ENCODE measurements at regions not wholly inside any gene's neighbourhood (a gene's known extent, or its start where the extent isn't known, plus 50 kb on each side); places are given as distances from the start of the nearest gene placed in this dataset.
A peak's percentile ranks its signal among the peaks of the same experiment; 100 is the strongest.

DNA sequence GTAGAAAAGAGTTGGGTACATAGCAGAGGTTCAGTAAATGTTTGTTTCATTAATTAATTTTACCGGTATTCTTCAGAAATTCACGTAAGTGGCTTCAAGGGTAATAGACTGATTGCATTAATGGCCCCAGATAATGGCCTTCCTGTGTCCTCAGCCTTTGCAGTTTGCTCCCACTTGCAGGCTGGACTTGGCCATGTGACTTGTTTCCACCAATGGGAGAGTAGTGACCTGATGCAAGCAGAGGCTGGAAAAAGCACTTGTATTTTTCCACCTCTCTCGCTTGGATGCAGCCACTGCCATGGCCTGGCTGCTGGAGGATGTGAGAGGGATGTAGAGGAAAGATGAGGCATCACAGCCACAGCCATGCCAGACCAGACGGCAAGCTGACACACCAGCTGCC, 480.9 kb downstream of the CDK5RAP2 start:
- Histone ChIP-seq H3K27ac (replicated peaks; ENCODE audit: low read length) (no peak overlapping the region), H2BK15ac (ENCODE audit: low read length) (no peak overlapping the region), H2BK12ac (ENCODE audit: low read length) (no peak overlapping the region), H3K23ac (ENCODE audit: low read depth, low read length, poor library complexity) (no peak overlapping the region), H2BK120ac (ENCODE audit: low read depth, low read length) (no peak overlapping the region), H2BK5ac (ENCODE audit: low read length) (no peak overlapping the region), H3K9ac (ENCODE audit: low read depth, low read length, poor library complexity) (no peak overlapping the region), H3K79me1 (ENCODE audit: low read depth, low read length) (no peaks in the 10 kb centered on the region), H3K27me3 (ENCODE audit: control insufficient read depth in 3 of 3, insufficient read depth in 3 of 3, low read depth in 1 of 3, low read length in 3 of 3) (no peaks in the 10 kb centered on the region), H4K8ac (ENCODE audit: low read depth, low read length) (no peak overlapping the region), H3K4me3 (ENCODE audit: low read length in 2 of 2) (no peak overlapping the region), H3K9me3 (replicated peaks in 1 of 2; ENCODE audit: control insufficient read depth in 2 of 2, insufficient read depth in 1 of 2, low read depth in 1 of 2, low read length in 2 of 2) (no peaks in the 10 kb centered on the region), H3K18ac (ENCODE audit: low read length) (peak overlapping the region; percentile 44), H3K36me3 (replicated peaks in 1 of 2; ENCODE audit: control insufficient read depth in 2 of 2, insufficient read depth in 2 of 2, low read length in 2 of 2) (no peaks in the 10 kb centered on the region), H3K4me1 (ENCODE audit: control insufficient read depth in 2 of 2, insufficient read depth in 1 of 2, low read depth in 1 of 2, low read length in 2 of 2) (peaks cover 0 to 6% of the 10 kb centered on the region in 2 donors), H3K4ac (ENCODE audit: low read length) (no peak overlapping the region), H2AFZ (ENCODE audit: low read length) (peak overlapping the region; percentile 12), H3K14ac (ENCODE audit: low read length) (no peak overlapping the region), H3K4me2 (ENCODE audit: insufficient read depth, low read length, poor library complexity, severe bottlenecking) (no peak overlapping the region), H2AK5ac (ENCODE audit: low read depth, low read length) (no peak overlapping the region), H4K91ac (ENCODE audit: low read depth, low read length, poor library complexity) (no peak overlapping the region)
- DNase-seq (ENCODE audit: low spot score) = no peak
- WGBS, 2 donors (ENCODE audit: extremely low coverage in 2 of 2, insufficient read length in 2 of 2, insufficient replicate concordance in 1 of 2) = no CpG with 5 or more reads among the region's 4 CpGs

DNA sequence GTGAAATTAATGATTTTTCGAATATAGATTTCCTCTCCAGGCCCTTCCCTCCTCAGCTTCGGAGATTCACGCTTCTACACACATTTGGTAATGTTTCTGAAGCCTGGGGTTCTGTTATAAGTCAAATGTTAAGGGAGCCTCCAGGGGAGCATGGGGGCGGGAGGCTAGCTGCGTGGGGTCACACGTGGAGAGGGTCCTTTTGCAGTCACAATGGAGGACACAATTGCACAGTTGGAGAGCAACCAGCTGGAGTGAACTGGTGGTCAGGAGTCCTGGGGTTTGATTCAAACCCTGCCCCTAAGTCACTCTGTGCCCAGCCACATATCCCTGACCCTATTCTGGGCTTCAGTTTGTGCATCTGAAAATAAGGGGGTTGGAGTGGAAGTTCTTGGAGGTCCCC, 481.4 kb downstream of the CDK5RAP2 start:
- no peaks in the 10 kb centered on the region for H3K36me3 ChIP-seq (replicated peaks in 1 of 2; ENCODE audit: control insufficient read depth in 2 of 2, insufficient read depth in 2 of 2, low read length in 2 of 2)
- peaks cover 0 to 6% of the 10 kb centered on the region in 2 donors for H3K4me1 ChIP-seq (ENCODE audit: control insufficient read depth in 2 of 2, insufficient read depth in 1 of 2, low read depth in 1 of 2, low read length in 2 of 2)
- no peak for DNase-seq (ENCODE audit: low spot score)
- H4K8ac ChIP-seq (ENCODE audit: low read depth, low read length) = no peak overlapping the region
- no peaks in the 10 kb centered on the region for H3K27me3 ChIP-seq (ENCODE audit: control insufficient read depth in 3 of 3, insufficient read depth in 3 of 3, low read depth in 1 of 3, low read length in 3 of 3)
- H2AK5ac ChIP-seq (ENCODE audit: low read depth, low read length) = no peak overlapping the region
- H2BK12ac ChIP-seq (ENCODE audit: low read length) = no peak overlapping the region
- no peak overlapping the region for H3K18ac ChIP-seq (ENCODE audit: low read length)
- H3K9ac ChIP-seq (ENCODE audit: low read depth, low read length, poor library complexity) = no peak overlapping the region
- no peak overlapping the region for H2BK120ac ChIP-seq (ENCODE audit: low read depth, low read length)
- H3K79me1 ChIP-seq (ENCODE audit: low read depth, low read length) = no peaks in the 10 kb centered on the region
- H3K23ac ChIP-seq (ENCODE audit: low read depth, low read length, poor library complexity) = no peak overlapping the region
- H3K4ac ChIP-seq (ENCODE audit: low read length) = no peak overlapping the region
- H3K27ac ChIP-seq (replicated peaks; ENCODE audit: low read length) = no peak overlapping the region
- H3K4me3 ChIP-seq (ENCODE audit: low read length in 2 of 2) = no peak overlapping the region
- H4K91ac ChIP-seq (ENCODE audit: low read depth, low read length, poor library complexity) = no peak overlapping the region
- WGBS, 2 donors (ENCODE audit: extremely low coverage in 2 of 2, insufficient read length in 2 of 2, insufficient replicate concordance in 1 of 2) = no CpG with 5 or more reads among the region's 6 CpGs
- H2BK15ac ChIP-seq (ENCODE audit: low read length) = no peak overlapping the region
- no peak overlapping the region for H3K14ac ChIP-seq (ENCODE audit: low read length)
- no peaks in the 10 kb centered on the region for H3K9me3 ChIP-seq (replicated peaks in 1 of 2; ENCODE audit: control insufficient read depth in 2 of 2, insufficient read depth in 1 of 2, low read depth in 1 of 2, low read length in 2 of 2)
- H2AFZ ChIP-seq (ENCODE audit: low read length) = no peak overlapping the region
- H3K4me2 ChIP-seq (ENCODE audit: insufficient read depth, low read length, poor library complexity, severe bottlenecking) = no peak overlapping the region
- H2BK5ac ChIP-seq (ENCODE audit: low read length) = no peak overlapping the region

DNA sequence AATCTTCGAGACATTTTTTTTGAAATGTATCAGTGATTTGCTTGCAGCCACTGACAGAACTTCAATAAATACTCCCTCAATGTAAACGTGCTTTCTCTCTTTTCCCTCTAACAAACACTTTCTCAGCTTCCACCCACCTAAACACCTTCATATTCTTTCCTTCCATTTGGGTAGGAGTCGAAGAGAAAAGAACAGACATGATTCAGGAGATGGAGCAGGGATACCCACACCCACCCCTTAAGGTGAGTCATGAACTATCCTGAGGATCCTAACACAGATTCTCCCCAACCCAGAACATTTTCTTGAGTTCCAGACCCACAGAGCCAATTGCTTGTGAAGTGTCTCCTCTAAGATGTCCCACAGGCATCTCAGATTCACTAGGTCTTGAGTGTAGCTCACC, 488.8 kb downstream of the CDK5RAP2 start:
- Histone ChIP-seq H3K4ac (ENCODE audit: low read length) (no peak overlapping the region), H3K18ac (ENCODE audit: low read length) (no peak overlapping the region), H3K9ac (ENCODE audit: low read depth, low read length, poor library complexity) (no peak overlapping the region), H2BK120ac (ENCODE audit: low read depth, low read length) (no peak overlapping the region), H4K91ac (ENCODE audit: low read depth, low read length, poor library complexity) (no peak overlapping the region), H3K36me3 (replicated peaks in 1 of 2; ENCODE audit: control insufficient read depth in 2 of 2, insufficient read depth in 2 of 2, low read length in 2 of 2) (no peaks in the 10 kb centered on the region), H2AK5ac (ENCODE audit: low read depth, low read length) (no peak overlapping the region), H3K27me3 (ENCODE audit: control insufficient read depth in 3 of 3, insufficient read depth in 3 of 3, low read depth in 1 of 3, low read length in 3 of 3) (no peaks in the 10 kb centered on the region), H3K14ac (ENCODE audit: low read length) (no peak overlapping the region), H2AFZ (ENCODE audit: low read length) (no peak overlapping the region), H4K8ac (ENCODE audit: low read depth, low read length) (no peak overlapping the region), H2BK15ac (ENCODE audit: low read length) (no peak overlapping the region), H3K4me1 (ENCODE audit: control insufficient read depth in 2 of 2, insufficient read depth in 1 of 2, low read depth in 1 of 2, low read length in 2 of 2) (no peaks in the 10 kb centered on the region), H3K9me3 (replicated peaks in 1 of 2; ENCODE audit: control insufficient read depth in 2 of 2, insufficient read depth in 1 of 2, low read depth in 1 of 2, low read length in 2 of 2) (no peaks in the 10 kb centered on the region), H3K27ac (replicated peaks; ENCODE audit: low read length) (no peak overlapping the region), H2BK12ac (ENCODE audit: low read length) (no peak overlapping the region), H3K23ac (ENCODE audit: low read depth, low read length, poor library complexity) (no peak overlapping the region), H3K4me3 (ENCODE audit: low read length in 2 of 2) (no peak overlapping the region), H2BK5ac (ENCODE audit: low read length) (no peak overlapping the region), H3K79me1 (ENCODE audit: low read depth, low read length) (no peaks in the 10 kb centered on the region), H3K4me2 (ENCODE audit: insufficient read depth, low read length, poor library complexity, severe bottlenecking) (no peak overlapping the region)
- 100% methylated on average over 1 of the region's 3 CpGs; no CpG with 5 or more reads in 1 of the 2 donors for WGBS, 2 donors (ENCODE audit: extremely low coverage in 2 of 2, insufficient read length in 2 of 2, insufficient replicate concordance in 1 of 2)
- DNase-seq (ENCODE audit: low spot score) = no peak

DNA sequence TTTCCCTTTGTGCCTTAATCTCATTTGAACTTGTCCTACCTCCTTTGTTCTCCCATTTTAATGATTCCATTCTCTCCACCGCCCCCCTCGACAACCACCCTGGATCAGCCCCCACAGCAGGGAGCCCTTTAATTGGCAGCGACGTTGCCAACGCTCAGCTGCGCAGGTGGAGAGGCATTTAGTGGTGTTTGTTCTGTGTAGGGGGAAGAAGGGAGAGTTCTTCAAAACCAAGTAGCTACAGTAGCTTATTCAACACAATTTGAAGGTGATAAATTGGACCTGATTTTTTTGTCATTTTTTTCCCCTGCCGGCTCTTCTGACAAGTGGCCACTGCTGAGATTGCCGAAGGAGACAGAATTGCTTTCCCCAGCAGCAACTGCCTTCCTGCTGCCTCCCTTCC, 499.1 kb downstream of the CDK5RAP2 start:
- no CpG with 5 or more reads among the region's 8 CpGs for WGBS, 2 donors (ENCODE audit: extremely low coverage in 2 of 2, insufficient read length in 2 of 2, insufficient replicate concordance in 1 of 2)
- Histone ChIP-seq H3K79me1 (ENCODE audit: low read depth, low read length) (no peaks in the 10 kb centered on the region), H3K36me3 (replicated peaks in 1 of 2; ENCODE audit: control insufficient read depth in 2 of 2, insufficient read depth in 2 of 2, low read length in 2 of 2) (no peaks in the 10 kb centered on the region)

More for the DNA sequence above, 499.1 kb downstream of the CDK5RAP2 start:
- Histone ChIP-seq H4K91ac (ENCODE audit: low read depth, low read length, poor library complexity) (no peak overlapping the region), H2BK12ac (ENCODE audit: low read length) (no peak overlapping the region), H3K9me3 (replicated peaks in 1 of 2; ENCODE audit: control insufficient read depth in 2 of 2, insufficient read depth in 1 of 2, low read depth in 1 of 2, low read length in 2 of 2) (no peaks in the 10 kb centered on the region), H3K4me2 (ENCODE audit: insufficient read depth, low read length, poor library complexity, severe bottlenecking) (no peak overlapping the region), H3K27ac (replicated peaks; ENCODE audit: low read length) (no peak overlapping the region), H3K18ac (ENCODE audit: low read length) (peak overlapping the region; percentile 39), H3K27me3 (ENCODE audit: control insufficient read depth in 3 of 3, insufficient read depth in 3 of 3, low read depth in 1 of 3, low read length in 3 of 3) (no peaks in the 10 kb centered on the region), H3K23ac (ENCODE audit: low read depth, low read length, poor library complexity) (no peak overlapping the region), H2AFZ (ENCODE audit: low read length) (no peak overlapping the region), H3K4me1 (ENCODE audit: control insufficient read depth in 2 of 2, insufficient read depth in 1 of 2, low read depth in 1 of 2, low read length in 2 of 2) (peaks cover 0 to 11% of the 10 kb centered on the region in 2 donors), H2BK15ac (ENCODE audit: low read length) (no peak overlapping the region), H2BK5ac (ENCODE audit: low read length) (no peak overlapping the region), H4K8ac (ENCODE audit: low read depth, low read length) (no peak overlapping the region), H3K9ac (ENCODE audit: low read depth, low read length, poor library complexity) (no peak overlapping the region), H2AK5ac (ENCODE audit: low read depth, low read length) (no peak overlapping the region), H2BK120ac (ENCODE audit: low read depth, low read length) (no peak overlapping the region), H3K4me3 (ENCODE audit: low read length in 2 of 2) (no peak overlapping the region), H3K14ac (ENCODE audit: low read length) (no peak overlapping the region), H3K4ac (ENCODE audit: low read length) (no peak overlapping the region)
- peak; percentile 36 for DNase-seq (ENCODE audit: low spot score)

Measured in neuronal stem cell (in vitro differentiated cells).